WTC11 (cell line): ENCODE measurements at regions not wholly inside any gene's neighbourhood (a gene's known extent, or its start where the extent isn't known, plus 50 kb on each side); places are given as distances from the start of the nearest gene placed in this dataset.
"Not testable (repeated sequence)": the region's sequence is repeated elsewhere in the genome, so short reads cannot be mapped to it uniquely, and the experiment has no call there.

Source experiments
- ATAC-seq: fragments of 200-7000 bp; cut with Tn5 transposase; 2 replicates; pipeline ENCODE4 v1.10.0; 2021; ENCODE audit warnings: mild to moderate bottlenecking, moderate library complexity
- CTCF ChIA-PET: fragments of 300-600 bp; sonication (Branson Sonifier 250); formaldehyde crosslinking; loops from one replicate; lab custom pipeline; 2021; ENCODE audit warnings: antibody characterized with exemption; lab: Charles Lee
- POLR2A ChIA-PET: fragments of 350-600 bp; sonication (Branson Sonifier 250); formaldehyde crosslinking; loops from one replicate; lab custom pipeline; 2021; ENCODE audit warnings: antibody characterized with exemption; lab: Charles Lee
- DNase-seq: peaks from one replicate; pipeline ENCODE4 v3.0.0; 2021; ENCODE audit warnings: low spot score
- H3K27ac Mint-ChIP-seq: 2 replicates; pipeline ENCODE4 v1.8.0; 2021; ENCODE audit warnings: mixed read lengths
- H3K27me3 Mint-ChIP-seq: 2 replicates; pipeline ENCODE4 v1.8.0; 2021; ENCODE audit warnings: low read depth, mild to moderate bottlenecking, moderate library complexity, mixed read lengths
- H3K36me3 Mint-ChIP-seq: 2 replicates; pipeline ENCODE4 v1.8.0; 2021; ENCODE audit warnings: mixed read lengths
- H3K4me1 Mint-ChIP-seq: 2 replicates; pipeline ENCODE4 v1.8.0; 2022; ENCODE audit warnings: mixed read lengths
- H3K4me3 Mint-ChIP-seq: 2 replicates; pipeline ENCODE4 v1.8.0; 2021; ENCODE audit warnings: mild to moderate bottlenecking, moderate library complexity, mixed read lengths
- H3K9me3 Mint-ChIP-seq: 2 replicates; pipeline ENCODE4 v1.8.0; 2021; ENCODE audit warnings: mixed read lengths

- POLR2A ChIA-PET, CTCF ChIA-PET, H3K36me3 Mint-ChIP-seq, H3K4me3 Mint-ChIP-seq, H3K27ac Mint-ChIP-seq, DNase-seq, H3K9me3 Mint-ChIP-seq, H3K27me3 Mint-ChIP-seq: not testable (repeated sequence)
- H3K4me1 Mint-ChIP-seq = peaks cover 20% of the 10 kb centered on the region
- peak; percentile 50 for ATAC-seq
These were observed 250.8 kb upstream of the PLGLB2 start for GRCh38 chr2:87497135-87497534.

- H3K36me3 Mint-ChIP-seq, DNase-seq, CTCF ChIA-PET, H3K27me3 Mint-ChIP-seq, ATAC-seq, H3K4me3 Mint-ChIP-seq, H3K9me3 Mint-ChIP-seq, H3K27ac Mint-ChIP-seq, POLR2A ChIA-PET: not testable (repeated sequence)
- peaks cover 20% of the 10 kb centered on the region for H3K4me1 Mint-ChIP-seq
These were observed 250.2 kb upstream of the PLGLB2 start for GRCh38 chr2:87497700-87498099.

GRCh38 chr2:87498169-87498853 is 249.6 kb upstream of the PLGLB2 start:
- peaks cover 20% of the 10 kb centered on the region for H3K4me1 Mint-ChIP-seq
- H3K9me3 Mint-ChIP-seq, H3K27me3 Mint-ChIP-seq, POLR2A ChIA-PET, ATAC-seq, H3K27ac Mint-ChIP-seq, H3K36me3 Mint-ChIP-seq, CTCF ChIA-PET, H3K4me3 Mint-ChIP-seq, DNase-seq: not testable (repeated sequence)

- DNase-seq, H3K36me3 Mint-ChIP-seq, CTCF ChIA-PET, H3K27ac Mint-ChIP-seq, H3K9me3 Mint-ChIP-seq, POLR2A ChIA-PET, H3K27me3 Mint-ChIP-seq, H3K4me3 Mint-ChIP-seq, ATAC-seq: not testable (repeated sequence)
- peaks cover 20% of the 10 kb centered on the region for H3K4me1 Mint-ChIP-seq
These were observed 249.0 kb upstream of the PLGLB2 start for GRCh38 chr2:87498854-87499238.

GRCh38 chr2:87499860-87500259 is 248.0 kb upstream of the PLGLB2 start:
- H3K36me3 Mint-ChIP-seq, ATAC-seq, H3K27me3 Mint-ChIP-seq, CTCF ChIA-PET, H3K4me3 Mint-ChIP-seq, H3K9me3 Mint-ChIP-seq, DNase-seq, POLR2A ChIA-PET, H3K27ac Mint-ChIP-seq: not testable (repeated sequence)
- H3K4me1 Mint-ChIP-seq = peaks cover 18% of the 10 kb centered on the region

GRCh38 chr2:87500421-87500820 is 247.5 kb upstream of the PLGLB2 start:
- H3K4me3 Mint-ChIP-seq, POLR2A ChIA-PET, ATAC-seq, DNase-seq, H3K27me3 Mint-ChIP-seq, CTCF ChIA-PET, H3K9me3 Mint-ChIP-seq, H3K36me3 Mint-ChIP-seq: not testable (repeated sequence)
- Mint-ChIP-seq H3K4me1 (peaks cover 12% of the 10 kb centered on the region), H3K27ac (0 out of 2 replicates have a peak overlapping the region, but pooled peaks have one; percentile 58)

GRCh38 chr2:87500951-87501350 is 246.9 kb upstream of the PLGLB2 start:
- POLR2A ChIA-PET, H3K9me3 Mint-ChIP-seq, DNase-seq, H3K27me3 Mint-ChIP-seq, H3K4me3 Mint-ChIP-seq, CTCF ChIA-PET, H3K27ac Mint-ChIP-seq, H3K36me3 Mint-ChIP-seq, ATAC-seq: not testable (repeated sequence)
- peaks cover 11% of the 10 kb centered on the region for H3K4me1 Mint-ChIP-seq

GRCh38 chr2:87502948-87503347 is 244.9 kb upstream of the PLGLB2 start:
- H3K27me3 Mint-ChIP-seq, H3K4me3 Mint-ChIP-seq, DNase-seq, ATAC-seq, CTCF ChIA-PET, H3K36me3 Mint-ChIP-seq, H3K27ac Mint-ChIP-seq, H3K9me3 Mint-ChIP-seq, POLR2A ChIA-PET: not testable (repeated sequence)
- peaks cover 11% of the 10 kb centered on the region for H3K4me1 Mint-ChIP-seq

GRCh38 chr2:87505239-87505638 is 242.6 kb upstream of the PLGLB2 start:
- POLR2A ChIA-PET, CTCF ChIA-PET, H3K27me3 Mint-ChIP-seq, H3K9me3 Mint-ChIP-seq, H3K27ac Mint-ChIP-seq, H3K36me3 Mint-ChIP-seq, ATAC-seq, H3K4me3 Mint-ChIP-seq, DNase-seq, H3K4me1 Mint-ChIP-seq: not testable (repeated sequence)

- ATAC-seq, POLR2A ChIA-PET, H3K27ac Mint-ChIP-seq, H3K4me3 Mint-ChIP-seq, H3K4me1 Mint-ChIP-seq, DNase-seq, H3K36me3 Mint-ChIP-seq, H3K27me3 Mint-ChIP-seq, H3K9me3 Mint-ChIP-seq, CTCF ChIA-PET: not testable (repeated sequence)
These were observed 242.0 kb upstream of the PLGLB2 start for GRCh38 chr2:87505909-87506308.

- ATAC-seq, H3K27me3 Mint-ChIP-seq, POLR2A ChIA-PET: not testable (repeated sequence)
These were observed 240.2 kb upstream of the PLGLB2 start for GRCh38 chr2:87507378-87508348.

GRCh38 chr2:87511195-87511778 is 236.6 kb upstream of the PLGLB2 start:
- POLR2A ChIA-PET, H3K4me3 Mint-ChIP-seq, H3K27me3 Mint-ChIP-seq, ATAC-seq, H3K36me3 Mint-ChIP-seq, CTCF ChIA-PET, H3K4me1 Mint-ChIP-seq, H3K9me3 Mint-ChIP-seq, DNase-seq, H3K27ac Mint-ChIP-seq: not testable (repeated sequence)

More at GRCh38 chr2:87507378-87508348, 240.2 kb upstream of the PLGLB2 start:
- H3K4me3 Mint-ChIP-seq, DNase-seq, H3K27ac Mint-ChIP-seq, CTCF ChIA-PET, H3K4me1 Mint-ChIP-seq, H3K36me3 Mint-ChIP-seq, H3K9me3 Mint-ChIP-seq: not testable (repeated sequence)
